ENCODE measurements at regions not wholly inside any gene's neighbourhood (a gene's known extent, or its start where the extent isn't known, plus 50 kb on each side); places are given as distances from the start of the nearest gene placed in this dataset.

- no peak for TF ChIP-seq JUND (IDR thresholded peaks at IDR 0.05; ENCODE audit: low read depth)
- no peak for DNase-seq (ENCODE audit: low read depth in 1 of 2, low spot score in 1 of 2)
- in situ Hi-C loops (cut with HindIII; ENCODE audit: low pct_unique_long_range_greater_than_20kb, low sequenced_read_pairs), result no loop called here
Observed at GRCh38 chr11:88402192-88402715, 64.7 kb upstream of the CTSC start.

GRCh38 chr11:88398791-88399570 is 61.4 kb upstream of the CTSC start:
- in situ Hi-C loops (cut with HindIII; ENCODE audit: low pct_unique_long_range_greater_than_20kb, low sequenced_read_pairs), result no loop called here
- TF ChIP-seq JUND (IDR thresholded peaks at IDR 0.05; ENCODE audit: low read depth), result no peak
- no peak for DNase-seq (ENCODE audit: low read depth in 1 of 2, low spot score in 1 of 2)

- no peak for DNase-seq (ENCODE audit: low read depth in 1 of 2, low spot score in 1 of 2)
- in situ Hi-C loops (cut with HindIII; ENCODE audit: low pct_unique_long_range_greater_than_20kb, low sequenced_read_pairs), result no loop called here
- TF ChIP-seq JUND (IDR thresholded peaks at IDR 0.05; ENCODE audit: low read depth), result no peak
Observed at GRCh38 chr11:88398372-88398771, 60.8 kb upstream of the CTSC start.

GRCh38 chr11:88390254-88390653 is 52.7 kb upstream of the CTSC start:
- DNase-seq (ENCODE audit: low read depth in 1 of 2, low spot score in 1 of 2), result no peak
- no peak for TF ChIP-seq JUND (IDR thresholded peaks at IDR 0.05; ENCODE audit: low read depth)
- in situ Hi-C loops (cut with HindIII; ENCODE audit: low pct_unique_long_range_greater_than_20kb, low sequenced_read_pairs), result no loop called here

- no peak for DNase-seq (ENCODE audit: low read depth in 1 of 2, low spot score in 1 of 2)
- in situ Hi-C loops (cut with HindIII; ENCODE audit: low pct_unique_long_range_greater_than_20kb, low sequenced_read_pairs), result no loop called here
- no peak for TF ChIP-seq JUND (IDR thresholded peaks at IDR 0.05; ENCODE audit: low read depth)
Observed at GRCh38 chr11:88387957-88388356, 50.4 kb upstream of the CTSC start.
